HepG2 (cell line): ENCODE measurements at regions not wholly inside any gene's neighbourhood (a gene's known extent, or its start where the extent isn't known, plus 50 kb on each side); places are given as distances from the start of the nearest gene placed in this dataset.

Source experiments
- ATAC-seq: fragments of 200-7000 bp; cut with Tn5 transposase; 3 replicates; pipeline ENCODE4 v1.9.1; 2020; ENCODE audit warnings: mild to moderate bottlenecking, moderate library complexity
- BruUV-seq: library from RNA; stranded (reverse); fragments of 400-500 nt; replicated peaks from 2 replicates; lab custom pipeline; 2021; lab: Mats Ljungman, UMichigan
- CTCF ChIA-PET: fragments of 300-600 bp; formaldehyde crosslinking; extraction: SDS; loops from one replicate; lab custom pipeline; 2021; ENCODE audit warnings: low total read pairs, inconsistent platforms, low intra/inter-chr PET ratio; lab: Yijun Ruan, JAX
- POLR2A ChIA-PET: fragments of 350-600 bp; sonication (Branson Sonifier 250); formaldehyde crosslinking; loops from one replicate; lab custom pipeline; 2020; ENCODE audit warnings: antibody characterized with exemption, inconsistent platforms; lab: Yijun Ruan, JAX
- DNase-seq: peaks from one replicate; pipeline ENCODE4 v3.0.0-alpha.2; 2015; ENCODE audit warnings: low spot score
- FAIRE-seq: peaks from 3 replicates; lab custom pipeline; 2011; peaks lifted over from hg19 to GRCh38; lab: Jason Lieb, UNC
- H2AFZ ChIP-seq: one replicate; pipeline ENCODE4 v1.6.1; 2011; ENCODE audit warnings: low read length, inconsistent platforms
- H3K27ac ChIP-seq: fragments of 300-600 bp; 3 replicates; pipeline ENCODE4 v1.8.0; 2011; ENCODE audit warnings: mixed run types, mild to moderate bottlenecking, mixed read lengths, low read length, inconsistent platforms; ENCODE audit not compliant: insufficient read depth; ENCODE audit errors: extremely low read length
- H3K27me3 ChIP-seq, 2 experiments: fragments of 200-600 bp in 1 of 2; 2 replicates in 1 of 2; 3 replicates in 1 of 2; pipeline versions ENCODE4 v1.6.0 to v1.8.0; 2011; ENCODE audit warnings: low read length in 2 of 2, mild to moderate bottlenecking in 2 of 2, moderate library complexity in 2 of 2, inconsistent platforms in 1 of 2; ENCODE audit not compliant: insufficient read depth in 2 of 2, control insufficient read depth in 1 of 2
- H3K36me3 ChIP-seq, 2 experiments: fragments of 200-600 bp in 1 of 2; replicated peaks in 1 of 2; 2 replicates in 1 of 2; 3 replicates in 1 of 2; pipeline versions ENCODE4 v1.5.1 to v1.8.0; 2011; ENCODE audit warnings: low read length in 2 of 2, inconsistent platforms in 1 of 2; ENCODE audit not compliant: insufficient read depth in 2 of 2, control insufficient read depth in 1 of 2
- H3K4me1 ChIP-seq: 2 replicates; pipeline ENCODE4 v1.5.1; 2012; ENCODE audit warnings: low read length, inconsistent platforms; ENCODE audit not compliant: insufficient read depth
- H3K4me2 ChIP-seq: 2 replicates; pipeline ENCODE4 v1.6.0; 2011; ENCODE audit warnings: low read depth, low read length, inconsistent platforms
- H3K4me3 ChIP-seq, 3 experiments: fragments of 200-600 bp in 1 of 3; sonication (generic), shearing (Covaris generic) in 1 of 3; replicated peaks in 1 of 3; 2 replicates each; pipeline ENCODE4 v1.5.1; 2011 to 2016; ENCODE audit warnings: low read length in 3 of 3, inconsistent platforms in 2 of 3, low read depth in 2 of 3, mild to moderate bottlenecking in 2 of 3, control low read depth in 1 of 3, mixed read lengths in 1 of 3; ENCODE audit not compliant: insufficient read depth in 1 of 3
- H3K79me2 ChIP-seq: one replicate; pipeline ENCODE4 v1.6.1; 2011; ENCODE audit warnings: low read length, inconsistent platforms; ENCODE audit not compliant: insufficient read depth
- H3K9ac ChIP-seq: 2 replicates; pipeline ENCODE4 v1.6.0; 2011; ENCODE audit warnings: mild to moderate bottlenecking, low read depth, low read length, inconsistent platforms; ENCODE audit not compliant: insufficient read depth
- H3K9me3 ChIP-seq: 2 replicates; pipeline ENCODE4 v1.5.1; 2012; ENCODE audit warnings: mild to moderate bottlenecking, low read length
- H4K20me1 ChIP-seq: 2 replicates; pipeline ENCODE4 v1.6.0; 2011; ENCODE audit warnings: inconsistent platforms, mild to moderate bottlenecking, low read length, moderate library complexity; ENCODE audit not compliant: insufficient read depth
- ADNP ChIP-seq: sonication (generic); formaldehyde crosslinking; IDR thresholded peaks from 2 replicates; pipeline ENCODE4 v1.4.0; 2020; ENCODE audit warnings: missing genetic modification reagents
- CTCF ChIP-seq: sonication (generic); formaldehyde crosslinking; IDR thresholded peaks from 2 replicates; pipeline ENCODE4 v1.5.0; 2020; ENCODE audit warnings: mild to moderate bottlenecking, missing genetic modification reagents, moderate library complexity
- FOXC1 ChIP-seq: sonication (generic); formaldehyde crosslinking; IDR thresholded peaks from 2 replicates; pipeline ENCODE4 v1.8.0; 2022; ENCODE audit warnings: mild to moderate bottlenecking, missing genetic modification reagents, borderline replicate concordance
- HDAC2 ChIP-seq: sonication (generic); formaldehyde crosslinking; IDR thresholded peaks from 2 replicates; pipeline ENCODE4 v1.4.0; 2020; ENCODE audit warnings: missing genetic modification reagents
- HIC2 ChIP-seq: sonication (generic); formaldehyde crosslinking; IDR thresholded peaks from 2 replicates; pipeline ENCODE4 v1.9.0; 2022; ENCODE audit warnings: low read depth, missing genetic modification reagents
- HNF1A ChIP-seq, 2 experiments: sonication (generic) in 1 of 2; formaldehyde crosslinking in 1 of 2; IDR thresholded peaks; 2 replicates each; pipeline versions ENCODE4 v1.4.0 to v1.6.1; 2016 to 2020; ENCODE audit warnings: borderline replicate concordance in 1 of 2, low read depth in 1 of 2, mild to moderate bottlenecking in 1 of 2, missing genetic modification reagents in 1 of 2
- IKZF5 ChIP-seq: IDR thresholded peaks from 2 replicates; pipeline ENCODE4 v1.6.1; 2018; ENCODE audit warnings: missing genetic modification reagents, mild to moderate bottlenecking, missing compliant biosample characterization
- ZBTB20 ChIP-seq: sonication (generic); formaldehyde crosslinking; IDR thresholded peaks from 2 replicates; pipeline ENCODE4 v1.8.1; 2023; ENCODE audit warnings: missing genetic modification reagents, low read depth, mild to moderate bottlenecking, borderline replicate concordance
- ZNF121 ChIP-seq: sonication (generic); formaldehyde crosslinking; IDR thresholded peaks from 2 replicates; pipeline ENCODE4 v1.5.0; 2020; ENCODE audit warnings: mild to moderate bottlenecking, missing genetic modification reagents
- ZNF30 ChIP-seq: sonication (generic); formaldehyde crosslinking; IDR thresholded peaks from 2 replicates; pipeline ENCODE4 v1.5.0; 2020; ENCODE audit warnings: mild to moderate bottlenecking, missing genetic modification reagents
- ZNF530 ChIP-seq: sonication (generic); formaldehyde crosslinking; IDR thresholded peaks from 2 replicates; pipeline ENCODE4 v1.5.0; 2020; ENCODE audit warnings: low read depth, mild to moderate bottlenecking, missing genetic modification reagents
- ZNF749 ChIP-seq: sonication (generic); formaldehyde crosslinking; IDR thresholded peaks from 2 replicates; pipeline ENCODE4 v1.8.0; 2022; ENCODE audit warnings: mild to moderate bottlenecking, missing genetic modification reagents, moderate library complexity, borderline replicate concordance
- WGBS: methylation state at CpG from one replicate; pipeline ENCODE4 v1.1.6; 2017; ENCODE audit warnings: low lambda C conversion rate; 5-methylcytosine and 5-hydroxymethylcytosine counted together
- in situ Hi-C: cut with HindIII; loops from 2 replicates; pipeline ENCODE4 v1.10.0; 2017; ENCODE audit warnings: low pct_unique_long_range_greater_than_20kb; ENCODE audit not compliant: extremely low pct_ligation_motif_present
- intact Hi-C: fragments of 100-400 bp; cut with micrococcal nuclease; formaldehyde crosslinking; loops from one replicate; pipeline ENCODE4 v1.10.0; 2022; ENCODE audit not compliant: unreplicated experiment
- TF ChIP-seq, protein P1 (sequence below): sonication (generic); formaldehyde crosslinking; IDR thresholded peaks from 2 replicates; pipeline ENCODE4 v1.5.0; 2020; ENCODE audit warnings: missing genetic modification reagents

GRCh38 chr18:2143636-2144035, 427.7 kb downstream of the METTL4 start:
- FAIRE-seq (no peak), DNase-seq (no peak), ATAC-seq (no peak)
- intact Hi-C loops = no loop called here
- H3K4me1 ChIP-seq = no peaks in the 10 kb centered on the region
- in situ Hi-C loops = no loop called here
- WGBS = 0% methylated on average over 1 of the region's 1 CpG
- POLR2A ChIA-PET = no interaction called here
- H3K27ac ChIP-seq = no peak overlapping the region
- H3K4me3 ChIP-seq = no peak overlapping the region
- H3K9ac ChIP-seq = no peak overlapping the region
- H3K4me2 ChIP-seq = no peak overlapping the region
- H2AFZ ChIP-seq = no peak overlapping the region
- no peaks in the 10 kb centered on the region for H3K36me3 ChIP-seq
- H3K27me3 ChIP-seq = no peaks in the 10 kb centered on the region
- CTCF ChIA-PET = no interaction called here
- H4K20me1 ChIP-seq = no peaks in the 10 kb centered on the region
- H3K9me3 ChIP-seq = no peaks in the 10 kb centered on the region
- no peaks in the 10 kb centered on the region for H3K79me2 ChIP-seq
- BruUV-seq = no TSS peak
- TF ChIP-seq ZBTB20 (CRISPR knock-in tag) (no peak), ZNF30 (no peak), HDAC2 (CRISPR knock-in tag) (no peak), HIC2 (CRISPR knock-in tag) (no peak), ADNP (no peak), ZNF749 (no peak), ZNF121 (no peak), ZNF530 (CRISPR knock-in tag) (no peak), IKZF5 (CRISPR knock-in tag) (no peak), CTCF (CRISPR knock-in tag) (no peak), HNF1A (IDR thresholded peaks at IDR 0.05; ENCODE audit: low read depth) (no peak), HNF1A (CRISPR knock-in tag; IDR thresholded peaks at IDR 0.05; ENCODE audit: borderline replicate concordance) (no peak), FOXC1 (no peak)
- TF ChIP-seq, protein P1, sequence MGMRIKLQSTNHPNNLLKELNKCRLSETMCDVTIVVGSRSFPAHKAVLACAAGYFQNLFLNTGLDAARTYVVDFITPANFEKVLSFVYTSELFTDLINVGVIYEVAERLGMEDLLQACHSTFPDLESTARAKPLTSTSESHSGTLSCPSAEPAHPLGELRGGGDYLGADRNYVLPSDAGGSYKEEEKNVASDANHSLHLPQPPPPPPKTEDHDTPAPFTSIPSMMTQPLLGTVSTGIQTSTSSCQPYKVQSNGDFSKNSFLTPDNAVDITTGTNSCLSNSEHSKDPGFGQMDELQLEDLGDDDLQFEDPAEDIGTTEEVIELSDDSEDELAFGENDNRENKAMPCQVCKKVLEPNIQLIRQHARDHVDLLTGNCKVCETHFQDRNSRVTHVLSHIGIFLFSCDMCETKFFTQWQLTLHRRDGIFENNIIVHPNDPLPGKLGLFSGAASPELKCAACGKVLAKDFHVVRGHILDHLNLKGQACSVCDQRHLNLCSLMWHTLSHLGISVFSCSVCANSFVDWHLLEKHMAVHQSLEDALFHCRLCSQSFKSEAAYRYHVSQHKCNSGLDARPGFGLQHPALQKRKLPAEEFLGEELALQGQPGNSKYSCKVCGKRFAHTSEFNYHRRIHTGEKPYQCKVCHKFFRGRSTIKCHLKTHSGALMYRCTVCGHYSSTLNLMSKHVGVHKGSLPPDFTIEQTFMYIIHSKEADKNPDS (CRISPR knock-in tag) = no peak
